ENCODE measurements at regions not wholly inside any gene's neighbourhood (a gene's known extent, or its start where the extent isn't known, plus 50 kb on each side); places are given as distances from the start of the nearest gene placed in this dataset.

- TF ChIP-seq ARID4B (CRISPR knock-in tag; IDR thresholded peaks at IDR 0.05; ENCODE audit: borderline replicate concordance): no peak
- no peak for TF ChIP-seq GRHL2 (CRISPR knock-in tag; IDR thresholded peaks at IDR 0.05; ENCODE audit: insufficient replicate concordance, severe bottlenecking)
Observed at GRCh38 chr9:18352711-18353110, 121.2 kb upstream of the ADAMTSL1 start (continued).

- DNase-seq (ENCODE audit: low spot score) (no peak), ATAC-seq (no peak)
- POLR2A ChIA-PET: no interaction called here
- H3K9me3 Mint-ChIP-seq: no peaks in the 10 kb centered on the region
- TF ChIP-seq ZNF416 (CRISPR knock-in tag; IDR thresholded peaks at IDR 0.05) (no peak), ARID4B (CRISPR knock-in tag; IDR thresholded peaks at IDR 0.05; ENCODE audit: borderline replicate concordance) (no peak), STAT6 (CRISPR knock-in tag; conservative IDR thresholded peaks at IDR 0.05; ENCODE audit: low read depth) (no peak), CREM (CRISPR knock-in tag; IDR thresholded peaks at IDR 0.05) (no peak), E2F4 (CRISPR knock-in tag; IDR thresholded peaks at IDR 0.05; ENCODE audit: borderline replicate concordance, low read depth) (no peak), GTF2I (CRISPR knock-in tag; conservative IDR thresholded peaks at IDR 0.05) (no peak), CBFB (CRISPR knock-in tag; IDR thresholded peaks at IDR 0.05; ENCODE audit: low read depth) (no peak), GRHL2 (CRISPR knock-in tag; IDR thresholded peaks at IDR 0.05; ENCODE audit: insufficient replicate concordance, severe bottlenecking) (no peak)
- no peak overlapping the region for H3K27ac Mint-ChIP-seq
- no peaks in the 10 kb centered on the region for H3K27me3 Mint-ChIP-seq (ENCODE audit: low read depth)
- H3K36me3 Mint-ChIP-seq: no peaks in the 10 kb centered on the region
- CTCF ChIA-PET: no interaction called here
- H3K4me1 Mint-ChIP-seq: no peaks in the 10 kb centered on the region; the same call in 1 of the 2 replicates
- H3K4me3 Mint-ChIP-seq: no peak overlapping the region
Observed at GRCh38 chr9:18353473-18353872, 120.5 kb upstream of the ADAMTSL1 start.

- Mint-ChIP-seq H3K27ac (no peak overlapping the region), H3K4me3 (no peak overlapping the region), H3K4me1 (peaks cover 4% of the 10 kb centered on the region), H3K27me3 (ENCODE audit: low read depth) (no peaks in the 10 kb centered on the region), H3K36me3 (no peaks in the 10 kb centered on the region), H3K9me3 (no peaks in the 10 kb centered on the region)
- CTCF ChIA-PET: no interaction called here
- POLR2A ChIA-PET: interaction anchor here (1.2 kb wide), 1 partner anchor 169 kb away, joined by 4 read pairs; no protein-coding TSS in a partner anchor
- TF ChIP-seq AR (CRISPR knock-in tag; IDR thresholded peaks at IDR 0.05) (no peak), NFE2L1 (CRISPR knock-in tag; IDR thresholded peaks at IDR 0.05) (no peak), ZNF671 (CRISPR knock-in tag; IDR thresholded peaks at IDR 0.05) (no peak), HMGA2 (CRISPR knock-in tag; IDR thresholded peaks at IDR 0.05) (no peak), MYBL2 (CRISPR knock-in tag; IDR thresholded peaks at IDR 0.05) (no peak), ZMAT4 (CRISPR knock-in tag; IDR thresholded peaks at IDR 0.05) (no peak), ZNF121 (CRISPR knock-in tag; IDR thresholded peaks at IDR 0.05) (no peak)
- ATAC-seq: no peak
- DNase-seq (ENCODE audit: low spot score): no peak
Observed at GRCh38 chr9:18357321-18357720, 116.6 kb upstream of the ADAMTSL1 start.

Data from WTC11 (cell line).